Head of caudate nucleus (tissue), 42 donors: ENCODE measurements at regions not wholly inside any gene's neighbourhood (a gene's known extent, or its start where the extent isn't known, plus 50 kb on each side); places are given as distances from the start of the nearest gene placed in this dataset.
"Not testable (repeated sequence)": the region's sequence is repeated elsewhere in the genome, so short reads cannot be mapped to it uniquely, and the experiment has no call there.

Experiments
- DNase-seq, 42 donors: peaks; one replicate each; pipeline versions ENCODE4 v3.0.0 to v3.0.0-alpha.2; 2020 to 2021; ENCODE audit warnings: mixed read lengths in 7 of 42
- intact Hi-C: fragments of 100-400 bp; cut with DNase I; formaldehyde crosslinking; loops from one replicate; pipeline ENCODE4 v1.15.0; 2022

GRCh38 chr2:90004553-90004952 lies 1313.1 kb downstream of the RPIA start:
- intact Hi-C loops, DNase-seq: not testable (repeated sequence)

GRCh38 chr2:90010442-90011100 lies 1319.1 kb downstream of the RPIA start:
- intact Hi-C loops, DNase-seq: not testable (repeated sequence)

- intact Hi-C loops, DNase-seq: not testable (repeated sequence)
Measured at GRCh38 chr2:90011101-90011443, 1319.6 kb downstream of the RPIA start.

- intact Hi-C loops, DNase-seq: not testable (repeated sequence)
Measured at GRCh38 chr2:90019908-90020307, 1328.4 kb downstream of the RPIA start.

- intact Hi-C loops, DNase-seq: not testable (repeated sequence)
Measured at GRCh38 chr2:90021234-90021633, 1329.8 kb downstream of the RPIA start.

- DNase-seq, intact Hi-C loops: not testable (repeated sequence)
Measured at GRCh38 chr2:90027231-90027643, 1335.8 kb downstream of the RPIA start.

GRCh38 chr2:90028381-90029079 lies 1337.1 kb downstream of the RPIA start:
- peak in 27 of 42 donors; percentile 1 to 47 (median 14) for DNase-seq
- intact Hi-C loops: not testable (repeated sequence)

- DNase-seq, intact Hi-C loops: not testable (repeated sequence)
Measured at GRCh38 chr2:90029080-90029428, 1337.6 kb downstream of the RPIA start.

GRCh38 chr2:90032269-90032668 lies 1340.8 kb downstream of the RPIA start:
- DNase-seq: peak in 8 of 42 donors; percentile 10 to 42 (median 18)
- intact Hi-C loops: not testable (repeated sequence)

GRCh38 chr2:90036335-90036734 lies 1344.9 kb downstream of the RPIA start:
- intact Hi-C loops: not testable (repeated sequence)
- DNase-seq: peak in 10 of 42 donors; percentile 2 to 38 (median 20)

GRCh38 chr2:90039093-90039492 lies 1347.6 kb downstream of the RPIA start:
- intact Hi-C loops, DNase-seq: not testable (repeated sequence)

GRCh38 chr2:90047776-90048175 lies 1356.3 kb downstream of the RPIA start:
- DNase-seq, intact Hi-C loops: not testable (repeated sequence)

GRCh38 chr2:90052113-90052631 lies 1360.7 kb downstream of the RPIA start:
- DNase-seq, intact Hi-C loops: not testable (repeated sequence)

GRCh38 chr2:90069290-90069894 lies 1377.9 kb downstream of the RPIA start:
- intact Hi-C loops: no loop called here
- peak in 26 of 42 donors; percentile 4 to 58 (median 23) for DNase-seq

- intact Hi-C loops: no loop called here
Measured at GRCh38 chr2:90076311-90076710, 1384.8 kb downstream of the RPIA start.

GRCh38 chr2:90077948-90078347 lies 1386.5 kb downstream of the RPIA start:
- intact Hi-C loops: no loop called here
- no peak for DNase-seq

More at GRCh38 chr2:90076311-90076710, 1384.8 kb downstream of the RPIA start:
- DNase-seq: peak in 2 of 42 donors; percentile 12 to 25

GRCh38 chr2:90079374-90079773 lies 1387.9 kb downstream of the RPIA start:
- intact Hi-C loops: no loop called here
- no peak for DNase-seq

GRCh38 chr2:90087792-90088191 lies 1396.3 kb downstream of the RPIA start:
- intact Hi-C loops, DNase-seq: not testable (repeated sequence)

GRCh38 chr2:90093571-90094270 lies 1402.2 kb downstream of the RPIA start:
- DNase-seq, intact Hi-C loops: not testable (repeated sequence)
